GM12875 (cell line): ENCODE measurements at regions not wholly inside any gene's neighbourhood (a gene's known extent, or its start where the extent isn't known, plus 50 kb on each side); places are given as distances from the start of the nearest gene placed in this dataset.

ENCODE experiments used
- H3K4me3 ChIP-seq: one replicate; pipeline ENCODE4 v1.5.1; 2011; ENCODE audit warnings: low read depth, low read length, control low read depth
- CTCF ChIP-seq: IDR thresholded peaks from 2 replicates; pipeline ENCODE4 v1.5.1; 2011; ENCODE audit warnings: low read depth, mild to moderate bottlenecking, control low read depth, inconsistent platforms, low read length, moderate library complexity, borderline replicate concordance; ENCODE audit not compliant: insufficient read depth

GRCh38 chr12:88868050-88868449 lies 287.8 kb upstream of the KITLG start:
- no peak overlapping the region for H3K4me3 ChIP-seq
- no peak for TF ChIP-seq CTCF

DNA sequence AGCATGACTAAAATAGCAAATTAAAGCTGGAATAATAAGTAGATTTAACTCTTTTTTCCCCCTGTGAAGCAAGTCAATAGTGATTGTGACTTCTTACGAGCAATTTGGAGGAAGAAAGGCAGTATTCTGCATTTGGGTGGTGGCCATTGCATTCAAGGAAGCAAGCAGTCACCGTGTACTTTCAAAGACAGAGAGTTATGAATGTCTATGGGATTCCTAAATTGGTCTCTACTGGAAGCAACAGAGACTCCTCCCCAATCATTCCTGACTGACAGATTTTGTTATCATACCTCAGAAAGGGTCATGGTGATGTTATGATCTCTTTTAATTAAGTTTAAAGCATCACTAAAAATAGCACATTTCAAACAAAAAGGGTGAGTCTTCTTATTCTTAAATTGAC lies 287.2 kb upstream of the KITLG start:
- TF ChIP-seq CTCF = no peak

DNA sequence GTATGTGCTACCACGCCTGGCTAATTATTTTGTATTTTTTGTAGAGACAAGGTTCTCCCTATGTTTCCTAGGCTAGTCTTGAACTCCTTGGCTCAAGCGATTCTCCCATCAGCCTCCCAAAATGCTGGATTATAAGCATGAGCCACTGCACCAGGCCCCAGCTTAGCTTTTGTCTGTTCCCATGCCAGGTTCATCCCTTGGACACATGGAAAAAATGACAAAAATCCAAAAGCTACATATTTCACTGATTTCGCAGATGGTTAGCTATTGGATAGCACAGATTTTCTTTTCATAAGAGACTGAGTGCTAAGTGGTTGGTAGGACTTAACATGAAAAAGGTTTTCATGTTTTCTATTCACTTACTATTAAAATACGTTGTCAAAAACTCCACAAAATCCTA lies 286.6 kb upstream of the KITLG start:
- no peak overlapping the region for H3K4me3 ChIP-seq
- no peak for TF ChIP-seq CTCF

More for the DNA sequence above, 287.2 kb upstream of the KITLG start:
- no peak overlapping the region for H3K4me3 ChIP-seq

- no peak overlapping the region for H3K4me3 ChIP-seq
- no peak for TF ChIP-seq CTCF
These were observed 285.3 kb upstream of the KITLG start for GRCh38 chr12:88865537-88865936.

- no peak for TF ChIP-seq CTCF
- no peak overlapping the region for H3K4me3 ChIP-seq
These were observed 280.6 kb upstream of the KITLG start for GRCh38 chr12:88860851-88861250.

GRCh38 chr12:88856201-88856600 lies 275.9 kb upstream of the KITLG start:
- no peak for TF ChIP-seq CTCF
- no peak overlapping the region for H3K4me3 ChIP-seq

DNA sequence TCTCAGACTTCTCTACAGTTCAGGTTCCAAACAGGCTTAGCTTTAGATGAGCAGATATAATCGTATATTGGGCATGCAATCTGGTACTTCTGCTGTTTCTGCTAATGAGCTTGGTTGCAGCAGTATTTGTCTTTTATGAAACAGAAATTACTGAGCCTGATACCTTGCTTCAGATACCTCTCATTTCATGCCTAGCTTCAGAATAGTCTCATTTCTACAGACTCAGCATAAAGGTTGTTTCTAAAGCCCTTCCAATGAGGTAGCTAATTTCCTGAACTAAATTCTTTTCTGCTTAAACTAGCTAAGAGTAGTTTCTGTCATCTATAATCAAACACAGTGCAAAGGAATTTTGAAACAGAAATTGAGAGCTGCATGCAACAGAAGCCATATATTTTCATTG lies 275.0 kb upstream of the KITLG start:
- no peak for TF ChIP-seq CTCF
- H3K4me3 ChIP-seq = no peak overlapping the region
